ENCODE measurements at regions not wholly inside any gene's neighbourhood (a gene's known extent, or its start where the extent isn't known, plus 50 kb on each side); places are given as distances from the start of the nearest gene placed in this dataset.

DNA sequence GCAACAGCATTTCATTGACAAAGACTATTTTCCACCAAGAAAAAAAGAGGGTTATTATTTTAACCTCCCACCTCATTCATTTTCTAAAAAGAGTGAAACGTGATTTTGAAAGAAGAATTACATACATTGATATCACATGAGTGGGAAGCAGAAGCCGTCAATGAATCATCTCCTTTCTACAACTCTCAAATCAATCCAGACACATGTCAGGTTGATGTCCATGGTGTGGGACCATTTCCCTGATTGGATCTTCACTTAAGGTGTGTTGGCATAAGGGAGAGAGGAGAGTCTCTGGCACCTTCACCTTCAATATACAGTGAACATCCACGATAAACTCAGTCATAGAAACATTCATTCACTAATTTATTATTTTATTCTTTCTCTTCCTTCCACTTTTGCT, 1095.1 kb downstream of the BCL11B start:
- Histone ChIP-seq H4K20me1 (ENCODE audit: insufficient read depth, low read length) (no peaks in the 10 kb centered on the region), H3K9me3 (ENCODE audit: low read length) (peaks cover 51% of the 10 kb centered on the region), H3K4me1 (ENCODE audit: insufficient read depth, low read length) (no peaks in the 10 kb centered on the region), H3K27ac (ENCODE audit: extremely low read length, insufficient read depth, low read length) (no peak overlapping the region), H3K4me2 (ENCODE audit: low read depth, low read length) (no peak overlapping the region), H3K79me2 (ENCODE audit: insufficient read depth, low read length) (no peaks in the 10 kb centered on the region), H3K4me3 (replicated peaks in 1 of 3; ENCODE audit: insufficient read depth in 1 of 3, low read depth in 2 of 3, low read length in 3 of 3) (no peak overlapping the region), H3K27me3 (ENCODE audit: control insufficient read depth in 1 of 2, insufficient read depth in 2 of 2, low read length in 2 of 2) (no peaks in the 10 kb centered on the region), H3K36me3 (replicated peaks in 1 of 2; ENCODE audit: control insufficient read depth in 1 of 2, insufficient read depth in 2 of 2, low read length in 2 of 2) (no peaks in the 10 kb centered on the region), H2AFZ (ENCODE audit: low read length) (no peak overlapping the region), H3K9ac (ENCODE audit: insufficient read depth, low read depth, low read length) (no peak overlapping the region)
- ChIA-PET POLR2A (no interaction called here), CTCF (ENCODE audit: low intra/inter-chr PET ratio, low total read pairs) (no interaction called here)
- WGBS (ENCODE audit: low lambda C conversion rate) = 0% methylated on average over 3 of the region's 3 CpGs
- FAIRE-seq = no peak
- no peak for TF ChIP-seq ZNF121 (CRISPR knock-in tag; IDR thresholded peaks at IDR 0.05)
- TF ChIP-seq TRIM24 (CRISPR knock-in tag; IDR thresholded peaks at IDR 0.05) = no peak
- TF ChIP-seq DR1 (CRISPR knock-in tag; IDR thresholded peaks at IDR 0.05) = no peak
- no peak for TF ChIP-seq RAD21 (CRISPR knock-in tag; IDR thresholded peaks at IDR 0.05)
- ATAC-seq = no peak
- DNase-seq (ENCODE audit: low spot score) = no peak
- intact Hi-C loops (cut with micrococcal nuclease; ENCODE audit: unreplicated experiment) (no loop called here), in situ Hi-C loops (cut with HindIII; ENCODE audit: extremely low pct_ligation_motif_present, low pct_unique_long_range_greater_than_20kb) (no loop called here)
- no TSS peak for BruUV-seq (replicated peaks)

DNA sequence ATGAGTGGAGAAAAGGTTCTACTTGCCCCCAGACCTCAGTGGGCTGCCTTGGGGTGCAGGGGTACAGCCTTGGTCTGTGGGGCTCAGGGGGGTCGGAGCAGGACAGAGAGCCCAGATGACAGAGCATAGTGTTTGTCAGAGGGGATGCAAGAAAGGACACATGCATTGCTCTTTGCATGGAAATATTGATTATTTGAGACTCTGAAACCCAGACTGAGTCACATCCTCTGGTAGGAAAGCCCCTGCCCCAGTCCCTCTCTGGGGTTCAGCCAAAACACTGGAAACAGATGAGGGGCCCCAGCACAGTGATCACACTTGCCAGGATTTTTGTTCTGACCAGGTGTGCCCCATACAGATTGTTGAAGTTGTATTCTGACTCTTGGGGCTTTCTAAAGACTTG, 1094.4 kb downstream of the BCL11B start:
- H2AFZ ChIP-seq (ENCODE audit: low read length) = no peak overlapping the region
- CTCF ChIA-PET (ENCODE audit: low intra/inter-chr PET ratio, low total read pairs) = no interaction called here
- no CpG with 5 or more reads among the region's 1 CpG for WGBS (ENCODE audit: low lambda C conversion rate)
- DNase-seq (ENCODE audit: low spot score) (no peak), ATAC-seq (no peak), FAIRE-seq (no peak)
- H3K27ac ChIP-seq (ENCODE audit: extremely low read length, insufficient read depth, low read length) = no peak overlapping the region
- H3K79me2 ChIP-seq (ENCODE audit: insufficient read depth, low read length) = no peaks in the 10 kb centered on the region
- intact Hi-C loops (cut with micrococcal nuclease; ENCODE audit: unreplicated experiment) (no loop called here), in situ Hi-C loops (cut with HindIII; ENCODE audit: extremely low pct_ligation_motif_present, low pct_unique_long_range_greater_than_20kb) (no loop called here)
- no peak overlapping the region for H3K4me2 ChIP-seq (ENCODE audit: low read depth, low read length)
- H3K27me3 ChIP-seq (ENCODE audit: control insufficient read depth in 1 of 2, insufficient read depth in 2 of 2, low read length in 2 of 2) = no peaks in the 10 kb centered on the region
- POLR2A ChIA-PET = no interaction called here
- H3K4me1 ChIP-seq (ENCODE audit: insufficient read depth, low read length) = no peaks in the 10 kb centered on the region
- no peaks in the 10 kb centered on the region for H4K20me1 ChIP-seq (ENCODE audit: insufficient read depth, low read length)
- H3K9ac ChIP-seq (ENCODE audit: insufficient read depth, low read depth, low read length) = no peak overlapping the region
- H3K4me3 ChIP-seq (replicated peaks in 1 of 3; ENCODE audit: insufficient read depth in 1 of 3, low read depth in 2 of 3, low read length in 3 of 3) = no peak overlapping the region
- BruUV-seq (replicated peaks) = no TSS peak
- H3K9me3 ChIP-seq (ENCODE audit: low read length) = peaks cover 46% of the 10 kb centered on the region
- H3K36me3 ChIP-seq (replicated peaks in 1 of 2; ENCODE audit: control insufficient read depth in 1 of 2, insufficient read depth in 2 of 2, low read length in 2 of 2) = no peaks in the 10 kb centered on the region
- TF ChIP-seq ZNF598 (CRISPR knock-in tag; IDR thresholded peaks at IDR 0.05; ENCODE audit: borderline replicate concordance) (no peak), SNAI1 (CRISPR knock-in tag; IDR thresholded peaks at IDR 0.05; ENCODE audit: borderline replicate concordance) (no peak), ZKSCAN1 (IDR thresholded peaks at IDR 0.05; ENCODE audit: low read length) (no peak), MTF2 (CRISPR knock-in tag; IDR thresholded peaks at IDR 0.05; ENCODE audit: borderline replicate concordance) (no peak), ZNF33B (CRISPR knock-in tag; IDR thresholded peaks at IDR 0.05) (no peak)
- TF ChIP-seq, protein P1, sequence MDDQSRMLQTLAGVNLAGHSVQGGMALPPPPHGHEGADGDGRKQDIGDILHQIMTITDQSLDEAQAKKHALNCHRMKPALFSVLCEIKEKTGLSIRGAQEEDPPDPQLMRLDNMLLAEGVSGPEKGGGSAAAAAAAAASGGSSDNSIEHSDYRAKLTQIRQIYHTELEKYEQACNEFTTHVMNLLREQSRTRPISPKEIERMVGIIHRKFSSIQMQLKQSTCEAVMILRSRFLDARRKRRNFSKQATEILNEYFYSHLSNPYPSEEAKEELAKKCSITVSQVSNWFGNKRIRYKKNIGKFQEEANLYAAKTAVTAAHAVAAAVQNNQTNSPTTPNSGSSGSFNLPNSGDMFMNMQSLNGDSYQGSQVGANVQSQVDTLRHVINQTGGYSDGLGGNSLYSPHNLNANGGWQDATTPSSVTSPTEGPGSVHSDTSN (CRISPR knock-in tag; IDR thresholded peaks at IDR 0.05; ENCODE audit: borderline replicate concordance) = no peak
- TF ChIP-seq, protein P2, sequence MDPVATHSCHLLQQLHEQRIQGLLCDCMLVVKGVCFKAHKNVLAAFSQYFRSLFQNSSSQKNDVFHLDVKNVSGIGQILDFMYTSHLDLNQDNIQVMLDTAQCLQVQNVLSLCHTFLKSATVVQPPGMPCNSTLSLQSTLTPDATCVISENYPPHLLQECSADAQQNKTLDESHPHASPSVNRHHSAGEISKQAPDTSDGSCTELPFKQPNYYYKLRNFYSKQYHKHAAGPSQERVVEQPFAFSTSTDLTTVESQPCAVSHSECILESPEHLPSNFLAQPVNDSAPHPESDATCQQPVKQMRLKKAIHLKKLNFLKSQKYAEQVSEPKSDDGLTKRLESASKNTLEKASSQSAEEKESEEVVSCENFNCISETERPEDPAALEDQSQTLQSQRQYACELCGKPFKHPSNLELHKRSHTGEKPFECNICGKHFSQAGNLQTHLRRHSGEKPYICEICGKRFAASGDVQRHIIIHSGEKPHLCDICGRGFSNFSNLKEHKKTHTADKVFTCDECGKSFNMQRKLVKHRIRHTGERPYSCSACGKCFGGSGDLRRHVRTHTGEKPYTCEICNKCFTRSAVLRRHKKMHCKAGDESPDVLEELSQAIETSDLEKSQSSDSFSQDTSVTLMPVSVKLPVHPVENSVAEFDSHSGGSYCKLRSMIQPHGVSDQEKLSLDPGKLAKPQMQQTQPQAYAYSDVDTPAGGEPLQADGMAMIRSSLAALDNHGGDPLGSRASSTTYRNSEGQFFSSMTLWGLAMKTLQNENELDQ (CRISPR knock-in tag; IDR thresholded peaks at IDR 0.05; ENCODE audit: borderline replicate concordance) = no peak

All from HepG2 (cell line).